CD4-positive, alpha-beta T cell (primary cell): ENCODE measurements at regions not wholly inside any gene's neighbourhood (a gene's known extent, or its start where the extent isn't known, plus 50 kb on each side); places are given as distances from the start of the nearest gene placed in this dataset.

ENCODE experiments used
- ATAC-seq: fragments of 200-7000 bp; cut with Tn5 transposase; one replicate; pipeline ENCODE4 v1.10.0; 2022; ENCODE audit warnings: mild to moderate bottlenecking; ENCODE audit not compliant: poor library complexity
- CTCF ChIA-PET: fragments of 350-600 bp; sonication (Branson Sonifier 250); formaldehyde crosslinking; loops from one replicate; lab custom pipeline; 2021; ENCODE audit warnings: antibody characterized with exemption, inconsistent platforms; lab: Charles Lee
- POLR2A ChIA-PET: fragments of 350-600 bp; sonication (Branson Sonifier 250); formaldehyde crosslinking; loops from one replicate; lab custom pipeline; 2021; ENCODE audit warnings: antibody characterized with exemption, inconsistent platforms; lab: Charles Lee
- DNase-seq, 14 experiments: peaks; one replicate each; pipeline ENCODE4 v3.0.0-alpha.2; 2013 to 2020; ENCODE audit warnings: mixed read lengths in 2 of 14
- H3K27ac ChIP-seq, 2 donors: one replicate each; pipeline versions ENCODE4 v1.5.1 to v1.7.0; 2013; ENCODE audit warnings: low read length in 2 of 2, low read depth in 1 of 2, mild to moderate bottlenecking in 1 of 2
- H3K27me3 ChIP-seq, 2 experiments: 1 replicate in 1 of 2; 2 replicates in 1 of 2; pipeline versions ENCODE4 v1.6.1 to v1.7.0; 2013; ENCODE audit warnings: low read length in 2 of 2, control low read depth in 1 of 2, mild to moderate bottlenecking in 1 of 2, moderate library complexity in 1 of 2; ENCODE audit not compliant: insufficient read depth in 2 of 2, control insufficient read depth in 1 of 2
- H3K36me3 ChIP-seq: one replicate; pipeline ENCODE4 v1.6.1; 2013; ENCODE audit warnings: low read length, control low read depth; ENCODE audit not compliant: insufficient read depth
- H3K4me1 ChIP-seq: one replicate; pipeline ENCODE4 v1.6.1; 2013; ENCODE audit warnings: low read length, control low read depth; ENCODE audit not compliant: insufficient read depth
- H3K4me3 ChIP-seq: one replicate; pipeline ENCODE4 v1.5.1; 2013; ENCODE audit warnings: mild to moderate bottlenecking, low read length, moderate library complexity
- H3K9me3 ChIP-seq, 2 experiments: 1 replicate in 1 of 2; 2 replicates in 1 of 2; pipeline versions ENCODE4 v1.6.1 to v1.7.0; 2013; ENCODE audit warnings: low read length in 2 of 2, mild to moderate bottlenecking in 2 of 2, control low read depth in 1 of 2, moderate library complexity in 1 of 2; ENCODE audit not compliant: control insufficient read depth in 1 of 2, insufficient read depth in 1 of 2
- H3K27ac Mint-ChIP-seq: one replicate; pipeline ENCODE4 v1.8.0; 2020; ENCODE audit warnings: mixed read lengths
- H3K27me3 Mint-ChIP-seq: one replicate; pipeline ENCODE4 v1.8.0; 2021; ENCODE audit warnings: mixed read lengths
- H3K36me3 Mint-ChIP-seq: one replicate; pipeline ENCODE4 v1.8.0; 2021; ENCODE audit warnings: low read depth, mixed read lengths
- H3K4me1 Mint-ChIP-seq: one replicate; pipeline ENCODE4 v1.8.0; 2021; ENCODE audit warnings: low read depth, mixed read lengths
- H3K4me3 Mint-ChIP-seq: one replicate; pipeline ENCODE4 v1.8.0; 2020; ENCODE audit warnings: mild to moderate bottlenecking, mixed read lengths
- H3K9me3 Mint-ChIP-seq: one replicate; pipeline ENCODE4 v1.8.0; 2020; ENCODE audit warnings: mixed read lengths
- CTCF ChIP-seq: fragments of 200-600 bp; IDR thresholded peaks from one replicate; pipeline ENCODE4 v1.8.0; 2022; ENCODE audit warnings: antibody characterized with exemption, mild to moderate bottlenecking
- intact Hi-C, 2 experiments: fragments of 100-400 bp; cut with DNase I in 1 of 2; cut with micrococcal nuclease in 1 of 2; formaldehyde crosslinking; loops; one replicate each; pipeline versions ENCODE4 v1.15.1 to v1.9.0; 2023 to 2025; cut with DNase I, micrococcal nuclease

GRCh38 chr20:57991211-57991881 lies 237.1 kb downstream of the ANKRD60 start:
- no peak for TF ChIP-seq CTCF
- Mint-ChIP-seq H3K4me3 (no peak overlapping the region), H3K9me3 (no peaks in the 10 kb centered on the region), H3K4me1 (no peaks in the 10 kb centered on the region), H3K36me3 (no peaks in the 10 kb centered on the region), H3K27me3 (peaks cover 31% of the 10 kb centered on the region), H3K27ac (no peak overlapping the region)
- ChIA-PET CTCF (no interaction called here), POLR2A (no interaction called here)
- ATAC-seq, result no peak
- Histone ChIP-seq H3K4me1 (no peaks in the 10 kb centered on the region), H3K9me3 (no peaks in the 10 kb centered on the region), H3K27me3 (peaks cover 4 to 5% of the 10 kb centered on the region in 2 experiments), H3K4me3 (no peak overlapping the region), H3K27ac (no peak overlapping the region), H3K36me3 (no peaks in the 10 kb centered on the region)
- intact Hi-C loops, result no loop called here
- no peak for DNase-seq

GRCh38 chr20:57990396-57990987 lies 238.0 kb downstream of the ANKRD60 start:
- no peak overlapping the region for H3K4me3 ChIP-seq
- no peak overlapping the region for H3K4me3 Mint-ChIP-seq
- no peaks in the 10 kb centered on the region for H3K4me1 Mint-ChIP-seq
- ChIA-PET POLR2A (no interaction called here), CTCF (interaction anchor here (1.2 kb wide), 1 partner anchor 12 kb away, joined by 3 read pairs; no protein-coding TSS in a partner anchor)
- H3K27ac ChIP-seq, result no peak overlapping the region
- DNase-seq, result no peak
- no peaks in the 10 kb centered on the region for H3K9me3 ChIP-seq
- no peak overlapping the region for H3K27ac Mint-ChIP-seq
- peaks cover 31% of the 10 kb centered on the region for H3K27me3 Mint-ChIP-seq
- H3K4me1 ChIP-seq, result no peaks in the 10 kb centered on the region
- peaks cover 4 to 5% of the 10 kb centered on the region in 2 experiments for H3K27me3 ChIP-seq
- no peaks in the 10 kb centered on the region for H3K36me3 Mint-ChIP-seq
- no peak for TF ChIP-seq CTCF
- no peaks in the 10 kb centered on the region for H3K36me3 ChIP-seq
- ATAC-seq, result no peak
- intact Hi-C loops, result no loop called here
- no peaks in the 10 kb centered on the region for H3K9me3 Mint-ChIP-seq

- Histone ChIP-seq H3K27ac (no peak overlapping the region), H3K4me1 (no peaks in the 10 kb centered on the region), H3K9me3 (no peaks in the 10 kb centered on the region), H3K36me3 (no peaks in the 10 kb centered on the region), H3K4me3 (no peak overlapping the region), H3K27me3 (peaks cover 4% of the 10 kb centered on the region in 2 experiments)
- no peak for TF ChIP-seq CTCF
- H3K27ac Mint-ChIP-seq, result no peak overlapping the region
- H3K9me3 Mint-ChIP-seq, result no peaks in the 10 kb centered on the region
- CTCF ChIA-PET, result interaction anchor here (0.7 kb wide), 1 partner anchor 260 kb away, joined by 3 read pairs; no protein-coding TSS in a partner anchor
- POLR2A ChIA-PET, result no interaction called here
- H3K4me3 Mint-ChIP-seq, result no peak overlapping the region
- ATAC-seq, result no peak
- no peak for DNase-seq
- H3K27me3 Mint-ChIP-seq, result peaks cover 31% of the 10 kb centered on the region
- H3K36me3 Mint-ChIP-seq, result no peaks in the 10 kb centered on the region
- intact Hi-C loops, result no loop called here
- H3K4me1 Mint-ChIP-seq, result no peaks in the 10 kb centered on the region
Measured at GRCh38 chr20:57988828-57989227, 239.6 kb downstream of the ANKRD60 start.
